Activated CD8-positive, alpha-beta memory T cell treated with anti-CD3 and anti-CD28 coated beads, Interleukin-2, amount 50 U/mL, for 48 hours (primary cell): ENCODE measurements at regions not wholly inside any gene's neighbourhood (a gene's known extent, or its start where the extent isn't known, plus 50 kb on each side); places are given as distances from the start of the nearest gene placed in this dataset.
"Not testable (repeated sequence)": the region's sequence is repeated elsewhere in the genome, so short reads cannot be mapped to it uniquely, and the experiment has no call there.

ENCODE experiments used
- DNase-seq: peaks from one replicate; pipeline ENCODE4 v3.0.0-alpha.2; 2020

GRCh38 chr7:66542528-66543269, 86.0 kb upstream of the KCTD7 start:
- no peak for DNase-seq

DNA sequence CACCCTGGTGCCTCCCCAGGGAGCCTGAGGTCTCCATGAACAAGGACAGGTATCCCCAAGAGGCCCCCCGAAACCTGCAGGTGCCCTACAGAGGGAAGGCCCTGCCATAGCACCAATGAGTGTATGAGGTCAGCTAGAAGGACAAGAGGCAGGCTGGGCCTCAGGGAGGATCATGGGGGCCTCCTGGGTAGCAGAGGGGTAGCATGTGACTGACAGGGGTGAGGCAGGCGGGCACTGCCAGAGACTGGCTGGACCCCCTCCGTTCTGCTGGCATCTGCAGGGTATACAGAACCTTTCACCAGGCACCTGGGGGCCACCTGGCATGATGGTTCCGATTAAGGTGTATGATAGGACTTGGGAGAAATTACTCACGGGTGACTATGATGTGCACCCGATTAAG, 79.2 kb upstream of the KCTD7 start:
- no peak for DNase-seq

DNA sequence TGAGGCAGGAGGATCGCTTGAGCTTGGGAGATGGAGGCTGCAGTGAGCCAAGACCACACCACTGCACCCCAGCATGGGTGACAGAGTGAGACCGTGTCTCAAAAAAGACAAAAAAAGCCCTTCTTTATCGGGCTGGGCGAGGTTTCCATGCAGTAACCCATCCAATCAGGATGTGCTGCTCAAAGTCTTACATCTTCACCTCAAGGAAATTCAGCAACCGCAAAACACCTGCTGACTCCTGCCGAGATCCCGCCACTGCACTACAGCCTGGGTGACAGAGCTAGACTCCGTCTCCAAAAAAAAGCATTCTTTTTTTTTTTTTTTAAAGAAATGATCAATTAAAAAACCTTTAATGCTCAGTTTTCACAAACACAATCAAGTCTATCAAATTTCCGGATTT, 75.7 kb upstream of the KCTD7 start:
- DNase-seq = peak; percentile 26

GRCh38 chr7:66553675-66554074, 75.0 kb upstream of the KCTD7 start:
- not testable (repeated sequence) for DNase-seq

DNA sequence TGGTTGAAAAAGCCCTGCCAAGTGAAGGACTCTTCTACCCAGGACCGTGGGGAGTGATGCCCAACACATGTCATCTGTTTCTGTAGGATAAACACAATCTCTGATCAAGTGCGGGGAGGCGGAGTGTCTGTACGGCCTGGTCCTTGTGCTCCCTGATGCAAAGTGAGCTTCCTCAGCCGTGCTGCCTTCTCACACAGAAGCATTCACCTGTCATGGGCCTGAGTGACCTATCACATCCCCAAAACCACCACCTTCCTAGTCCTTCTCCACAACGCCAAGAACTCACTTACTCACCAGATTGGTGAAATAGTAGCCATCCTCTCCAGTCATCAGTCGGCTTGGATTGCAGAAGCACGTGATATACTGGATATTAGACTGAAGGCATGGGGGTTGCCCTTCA, 74.4 kb upstream of the KCTD7 start:
- DNase-seq = peak; percentile 20

DNA sequence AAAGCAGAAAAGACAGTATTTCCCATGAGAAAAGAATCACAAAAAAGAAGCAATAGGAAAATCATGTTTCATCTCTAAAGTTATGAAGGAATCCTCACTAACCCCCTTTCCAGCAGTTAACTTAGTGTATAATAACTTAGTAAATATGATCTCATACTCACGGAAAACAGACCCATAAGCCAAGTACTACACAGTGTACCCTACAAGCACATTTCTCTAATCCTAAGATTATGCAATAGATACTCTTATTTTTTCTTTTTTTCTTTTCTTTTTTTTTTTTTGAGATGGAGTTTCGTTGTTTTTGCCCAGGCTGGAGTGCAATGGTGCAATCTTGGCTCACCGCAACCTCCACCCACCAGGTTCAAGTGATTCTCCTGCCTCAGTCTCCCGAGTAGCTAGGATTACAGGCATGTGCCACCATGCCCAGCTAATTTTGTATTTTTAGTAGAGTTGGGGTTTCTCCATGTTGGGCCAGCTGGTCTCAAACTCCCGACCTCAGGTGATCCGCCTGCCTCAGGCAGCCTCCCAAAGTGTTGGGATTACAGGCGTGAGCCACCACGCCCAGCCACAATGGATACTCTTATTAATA, 73.7 kb upstream of the KCTD7 start:
- not testable (repeated sequence) for DNase-seq

DNA sequence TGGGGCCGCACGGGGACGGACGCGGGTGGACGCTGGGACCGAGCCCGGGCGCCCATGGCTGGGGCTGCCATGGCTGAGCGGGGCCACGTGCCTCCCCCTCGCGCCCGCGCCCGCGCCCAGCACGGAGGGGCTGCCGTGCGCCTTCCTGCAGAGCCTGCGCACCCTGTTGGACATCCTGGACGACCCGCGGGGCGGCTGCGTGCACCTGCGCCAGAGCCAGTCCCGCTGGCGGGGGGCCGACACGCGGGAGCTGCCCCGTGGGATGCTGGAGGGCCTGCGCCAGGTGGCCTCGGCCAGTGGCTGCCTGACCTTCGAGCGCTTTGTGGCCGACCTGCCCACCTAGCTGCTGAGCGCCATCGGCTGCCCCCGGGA, 72.5 kb upstream of the KCTD7 start:
- DNase-seq = no peak

DNA sequence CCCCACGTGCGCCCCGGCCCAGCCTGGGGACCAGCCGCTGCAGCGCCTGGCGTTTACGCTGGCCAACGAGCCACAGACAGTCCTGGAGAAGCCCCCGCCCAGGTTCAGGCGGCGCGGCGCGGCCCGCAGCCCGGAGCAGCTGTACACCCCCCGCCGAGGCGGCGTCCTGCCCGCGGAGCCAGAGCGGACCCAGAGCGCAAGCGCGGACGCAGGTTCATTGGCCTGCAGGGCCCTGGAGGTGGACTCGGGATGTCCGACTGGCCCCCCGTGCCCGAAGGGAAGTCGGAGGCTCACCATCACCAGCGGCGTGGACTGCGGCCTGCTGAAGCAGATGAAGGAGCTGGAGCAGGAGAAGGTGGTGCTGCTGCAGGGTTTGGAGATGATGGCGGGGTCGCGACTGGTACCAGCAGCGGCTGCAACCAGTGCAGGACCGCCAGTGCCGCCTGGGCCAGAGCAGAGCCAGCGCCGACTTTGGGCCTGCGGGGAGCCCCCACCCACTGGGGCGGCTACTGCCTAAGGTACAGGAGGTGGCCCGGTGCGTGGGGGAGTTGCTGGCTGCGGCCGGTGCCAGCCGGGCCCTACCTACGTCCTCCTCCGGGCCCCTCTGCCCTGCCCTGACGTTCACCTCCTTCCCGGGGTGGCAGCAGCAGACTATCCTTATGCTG, 72.0 kb upstream of the KCTD7 start:
- peak; percentile 42 for DNase-seq

DNA sequence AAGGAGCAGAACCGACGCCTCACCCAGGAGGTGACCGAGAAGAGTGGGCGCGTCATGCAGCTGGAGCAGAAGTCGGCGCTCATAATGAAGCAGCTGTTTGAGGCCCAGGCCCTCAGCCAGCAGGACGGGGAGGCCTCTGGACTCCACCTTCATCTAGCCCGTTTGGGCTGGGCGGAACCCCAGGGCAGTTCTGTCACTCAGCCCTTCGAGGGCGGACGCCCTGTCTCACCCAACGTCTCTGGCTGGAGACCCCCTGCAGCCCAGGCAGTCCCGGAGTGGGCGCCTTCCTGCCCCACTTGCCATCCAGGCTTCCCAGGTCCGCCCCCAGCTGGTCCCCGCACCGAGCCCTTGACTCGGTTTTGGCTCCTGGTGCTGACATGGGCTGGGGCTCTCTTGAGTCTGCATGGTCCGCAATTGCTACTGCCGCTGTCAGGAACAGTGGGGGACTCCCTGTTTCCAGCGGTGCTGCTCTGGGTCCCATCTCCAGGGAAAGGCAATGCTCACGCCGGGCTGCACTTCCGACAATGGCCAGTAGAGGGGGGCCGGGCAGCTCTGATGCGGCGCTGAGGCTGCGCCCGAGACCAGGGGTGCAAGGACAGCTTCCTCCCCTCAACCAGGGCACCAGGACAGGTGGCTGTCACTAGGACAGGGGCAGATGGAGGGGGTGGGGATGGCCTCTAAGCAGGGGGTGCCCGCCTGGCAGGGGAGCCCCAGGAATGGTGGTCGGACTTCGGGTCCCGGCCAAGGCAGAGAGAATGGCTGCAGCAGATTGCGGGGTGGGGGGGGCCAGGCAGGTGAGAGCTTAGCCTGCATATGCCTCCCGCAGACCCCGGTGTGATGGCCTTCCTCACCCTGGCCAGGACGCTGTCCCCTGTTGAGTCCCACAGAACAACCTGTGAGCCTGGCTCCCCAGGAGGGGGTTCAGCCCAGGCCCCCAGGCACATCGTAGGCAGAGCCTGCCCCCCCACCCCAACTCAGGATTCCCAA, 71.2 kb upstream of the KCTD7 start:
- peak; percentile 94 for DNase-seq

DNA sequence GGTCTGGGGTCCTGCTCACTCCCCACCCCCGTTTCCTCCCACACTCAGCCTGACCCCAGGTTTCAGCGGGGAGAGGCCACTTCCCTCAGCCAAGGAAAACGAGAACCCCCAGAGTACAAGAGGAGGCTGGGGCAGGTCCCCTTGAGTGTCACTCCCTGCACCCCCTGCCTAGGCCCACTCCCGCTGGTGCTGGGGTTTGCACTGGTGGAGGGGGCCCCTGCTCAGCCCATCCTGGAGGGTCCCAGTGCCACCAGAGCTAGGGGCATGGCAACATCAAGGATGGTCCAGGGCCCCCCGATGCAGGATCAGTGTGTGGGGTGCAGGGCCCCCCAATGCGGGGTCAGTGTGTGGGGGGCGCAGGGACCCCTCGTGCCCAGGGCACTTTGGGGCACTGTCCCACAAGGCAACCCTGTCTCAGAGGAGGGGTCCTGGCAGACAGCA, 70.5 kb upstream of the KCTD7 start:
- peak; percentile 48 for DNase-seq

DNA sequence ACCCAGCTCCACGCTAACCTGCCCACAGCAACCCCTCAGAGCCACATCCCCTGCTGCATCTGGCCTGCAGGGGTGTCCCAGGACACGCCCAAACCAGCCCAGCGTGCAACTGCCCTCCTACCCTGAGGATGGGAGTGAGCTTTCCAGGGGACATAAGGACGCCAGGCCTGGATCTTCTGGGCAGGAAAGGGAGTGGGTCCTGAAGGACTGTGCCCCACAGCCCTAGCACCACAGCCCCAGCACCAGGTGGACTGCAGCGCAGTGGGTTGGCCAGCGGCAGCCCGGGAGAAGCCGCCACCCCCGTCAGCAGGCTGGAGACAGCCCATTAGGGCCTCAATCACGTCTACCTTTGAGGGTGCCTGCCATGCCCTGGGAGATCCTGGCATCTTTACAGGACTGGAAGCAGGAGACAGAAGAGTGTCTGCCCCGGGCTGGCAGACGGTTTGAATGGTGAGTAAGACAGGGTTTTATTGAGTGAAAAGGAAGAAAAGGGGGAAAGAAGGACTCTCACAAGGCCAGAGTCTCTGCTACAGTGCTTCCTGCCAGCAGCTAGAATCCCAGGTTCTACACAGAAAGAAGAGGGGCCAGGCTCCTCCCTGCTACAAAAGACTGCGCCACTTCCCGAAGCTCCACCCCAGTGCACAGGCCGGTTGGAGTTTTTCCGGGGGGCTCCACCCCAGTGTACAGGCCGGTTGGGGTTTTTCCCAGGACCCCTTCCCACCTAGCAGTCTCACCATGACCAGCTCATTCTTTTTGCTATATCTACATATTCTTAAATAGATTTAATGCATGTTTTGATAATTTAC, 69.8 kb upstream of the KCTD7 start:
- peak; percentile 45 for DNase-seq

GRCh38 chr7:66564045-66564444, 64.6 kb upstream of the KCTD7 start:
- DNase-seq = no peak

- not testable (repeated sequence) for DNase-seq
Observed at GRCh38 chr7:66570179-66570578, 58.5 kb upstream of the KCTD7 start.

DNA sequence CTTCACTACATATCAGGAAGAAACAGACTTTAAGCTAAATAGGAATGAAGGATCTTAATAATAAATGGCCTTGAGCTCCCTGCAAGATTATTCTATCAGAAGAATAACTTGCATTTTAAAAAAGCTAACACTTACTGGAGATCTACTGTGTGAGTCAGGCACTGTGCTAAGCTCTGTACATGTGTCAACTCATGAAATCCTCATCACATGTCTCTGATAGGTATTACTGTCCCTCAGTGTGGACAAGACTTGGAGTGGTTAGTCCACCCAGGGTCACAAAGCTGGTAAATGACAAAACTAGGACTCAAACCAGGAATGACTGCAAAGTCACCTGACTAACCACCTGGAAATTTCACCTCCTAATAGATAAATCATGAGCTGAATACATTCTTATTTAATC, 57.1 kb upstream of the KCTD7 start:
- no peak for DNase-seq

DNA sequence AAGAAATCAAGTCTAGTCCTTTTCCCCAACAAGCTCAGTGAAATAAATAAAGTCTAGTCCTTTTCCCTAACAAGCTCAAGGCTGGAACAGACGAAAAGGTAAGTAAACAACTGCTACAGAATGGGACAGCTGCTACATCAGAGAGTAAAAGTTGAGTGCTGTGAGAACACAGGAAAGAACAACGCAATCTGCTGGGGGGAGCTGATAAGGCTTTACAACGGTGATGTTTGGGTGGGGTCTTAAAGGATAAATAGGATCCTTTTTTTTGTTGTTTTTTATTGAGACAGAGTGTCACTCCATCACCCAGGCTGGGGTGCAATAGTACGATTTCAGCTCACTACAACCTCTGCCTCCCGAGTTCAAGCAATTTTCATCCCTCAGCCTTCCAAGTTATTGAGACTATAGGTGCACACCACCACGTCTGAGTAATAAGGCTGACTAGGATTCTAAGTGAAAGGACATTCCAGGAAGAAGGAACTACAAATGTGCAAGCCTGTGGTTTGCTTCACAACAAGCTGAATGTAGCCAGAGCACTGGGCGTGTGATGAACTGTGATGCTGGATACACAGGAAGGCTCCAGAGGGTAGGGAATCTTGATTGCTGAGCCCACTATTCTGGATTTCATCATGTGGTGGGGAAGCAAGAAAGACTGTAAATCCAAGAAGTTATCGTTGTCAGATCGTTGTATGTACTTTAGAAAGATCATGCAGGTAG, 54.7 kb upstream of the KCTD7 start:
- DNase-seq = not testable (repeated sequence)

GRCh38 chr7:66574768-66575167, 53.9 kb upstream of the KCTD7 start:
- DNase-seq = not testable (repeated sequence)

- no peak for DNase-seq
Observed at GRCh38 chr7:66575398-66575797, 53.3 kb upstream of the KCTD7 start.

- no peak for DNase-seq
Observed at GRCh38 chr7:66576646-66577045, 52.0 kb upstream of the KCTD7 start.
